Cardiac muscle cell (in vitro differentiated cells and primary cell): ENCODE measurements at regions not wholly inside any gene's neighbourhood (a gene's known extent, or its start where the extent isn't known, plus 50 kb on each side); places are given as distances from the start of the nearest gene placed in this dataset.
"Not testable (repeated sequence)": the region's sequence is repeated elsewhere in the genome, so short reads cannot be mapped to it uniquely, and the experiment has no call there.

Source experiments
- DNase-seq, 2 donors: peaks; one replicate each; pipeline versions ENCODE4 v3.0.0 to v3.0.0-alpha.2; 2010 to 2017; ENCODE audit warnings: low read depth in 1 of 2, low spot score in 1 of 2
- H3K27ac ChIP-seq: fragments of 200-600 bp; sonication (generic); 2 replicates; pipeline ENCODE4 v1.5.1; 2016
- H3K27me3 ChIP-seq: fragments of 200-600 bp; sonication (generic); 2 replicates; pipeline ENCODE4 v1.6.0; 2016; ENCODE audit warnings: control low read depth
- H3K36me3 ChIP-seq: fragments of 200-600 bp; sonication (generic); 2 replicates; pipeline ENCODE4 v1.5.1; 2016; ENCODE audit warnings: control low read depth
- H3K4me1 ChIP-seq: fragments of 200-600 bp; sonication (generic); 2 replicates; pipeline ENCODE4 v1.8.1; 2017; ENCODE audit warnings: low read depth, mild to moderate bottlenecking, mixed run types
- H3K4me3 ChIP-seq: fragments of 200-600 bp; sonication (generic); 2 replicates; pipeline ENCODE4 v1.5.1; 2016; ENCODE audit warnings: mild to moderate bottlenecking
- H3K9me3 ChIP-seq: fragments of 200-600 bp; sonication (generic); 2 replicates; pipeline ENCODE4 v1.5.1; 2017; ENCODE audit warnings: low read depth, mild to moderate bottlenecking, control low read depth
- CTCF ChIP-seq: IDR thresholded peaks from 2 replicates; pipeline ENCODE4 v1.5.1; 2012; ENCODE audit warnings: low read depth, mild to moderate bottlenecking, low read length

GRCh38 chr17:13659051-13659450 lies 57.3 kb upstream of the HS3ST3A1 start:
- DNase-seq, H3K9me3 ChIP-seq, H3K4me3 ChIP-seq, H3K4me1 ChIP-seq, H3K27ac ChIP-seq, H3K36me3 ChIP-seq, H3K27me3 ChIP-seq: not testable (repeated sequence)

GRCh38 chr17:13665872-13666635 lies 64.3 kb upstream of the HS3ST3A1 start:
- Histone ChIP-seq H3K9me3 (no peaks in the 10 kb centered on the region), H3K27ac (no peak overlapping the region), H3K36me3 (no peaks in the 10 kb centered on the region), H3K4me3 (no peak overlapping the region), H3K27me3 (no peaks in the 10 kb centered on the region), H3K4me1 (no peaks in the 10 kb centered on the region)
- no peak for TF ChIP-seq CTCF
- no peak for DNase-seq

- Histone ChIP-seq H3K27me3 (no peaks in the 10 kb centered on the region), H3K9me3 (no peaks in the 10 kb centered on the region), H3K4me1 (no peaks in the 10 kb centered on the region), H3K36me3 (no peaks in the 10 kb centered on the region), H3K4me3 (no peak overlapping the region), H3K27ac (no peak overlapping the region)
- no peak for DNase-seq
- TF ChIP-seq CTCF, result no peak
Observed at GRCh38 chr17:13671341-13671740, 69.6 kb upstream of the HS3ST3A1 start.

GRCh38 chr17:13671771-13672170 lies 70.0 kb upstream of the HS3ST3A1 start:
- TF ChIP-seq CTCF, result no peak
- Histone ChIP-seq H3K36me3 (no peaks in the 10 kb centered on the region), H3K27me3 (no peaks in the 10 kb centered on the region), H3K4me3 (no peak overlapping the region), H3K27ac (no peak overlapping the region), H3K9me3 (no peaks in the 10 kb centered on the region), H3K4me1 (no peaks in the 10 kb centered on the region)
- DNase-seq, result peak in 1 of 2 donors; percentile 8

- H3K27me3 ChIP-seq, result no peaks in the 10 kb centered on the region
- DNase-seq, result no peak
- no peaks in the 10 kb centered on the region for H3K36me3 ChIP-seq
- TF ChIP-seq CTCF, result no peak
- H3K9me3 ChIP-seq, result no peaks in the 10 kb centered on the region
- H3K27ac ChIP-seq, result no peak overlapping the region
- no peak overlapping the region for H3K4me3 ChIP-seq
- no peaks in the 10 kb centered on the region for H3K4me1 ChIP-seq
Observed at GRCh38 chr17:13678361-13678760, 76.6 kb upstream of the HS3ST3A1 start.

- no peak overlapping the region for H3K27ac ChIP-seq
- DNase-seq, result no peak
- no peak for TF ChIP-seq CTCF
- H3K27me3 ChIP-seq, result no peaks in the 10 kb centered on the region
- no peaks in the 10 kb centered on the region for H3K9me3 ChIP-seq
- H3K36me3 ChIP-seq, result no peaks in the 10 kb centered on the region
- no peak overlapping the region for H3K4me3 ChIP-seq
- H3K4me1 ChIP-seq, result no peaks in the 10 kb centered on the region
Observed at GRCh38 chr17:13678841-13679240, 77.1 kb upstream of the HS3ST3A1 start.
